SK-N-MC (cell line): ENCODE measurements at regions not wholly inside any gene's neighbourhood (a gene's known extent, or its start where the extent isn't known, plus 50 kb on each side); places are given as distances from the start of the nearest gene placed in this dataset.

ENCODE experiments used
- EZH2 ChIP-seq: fragments of 200-600 bp; sonication (generic); IDR thresholded peaks from one replicate; pipeline ENCODE4 v1.6.1; 2017; ENCODE audit warnings: antibody characterized with exemption
- POLR2AphosphoS5 ChIP-seq: IDR thresholded peaks from 2 replicates; pipeline ENCODE4 v1.6.1; 2012; ENCODE audit warnings: mild to moderate bottlenecking, low read depth, low read length, borderline replicate concordance

DNA sequence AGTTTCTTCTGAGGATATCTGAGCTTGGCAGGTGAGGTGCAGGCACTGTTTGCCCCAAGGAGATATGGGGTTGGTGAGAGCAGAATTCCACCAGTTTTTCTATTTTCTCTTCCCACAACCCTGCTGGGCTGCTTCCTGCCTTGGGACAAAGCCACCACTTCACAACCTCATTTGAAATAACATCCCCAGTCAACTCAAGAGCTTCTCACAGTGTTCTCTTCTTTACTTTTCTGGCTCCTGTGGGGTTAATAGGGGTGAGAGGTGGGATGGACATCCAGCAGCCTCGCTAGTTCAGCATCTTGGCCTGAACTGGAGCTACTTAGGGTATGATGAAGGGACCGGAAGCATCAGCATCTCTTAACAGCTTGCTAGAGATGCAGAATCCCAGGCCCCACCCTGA is 106.3 kb downstream of the SLC4A3 start:
- TF ChIP-seq EZH2 (no peak), POLR2AphosphoS5 (no peak)
